ENCODE measurements at regions not wholly inside any gene's neighbourhood (a gene's known extent, or its start where the extent isn't known, plus 50 kb on each side); places are given as distances from the start of the nearest gene placed in this dataset.

DNA sequence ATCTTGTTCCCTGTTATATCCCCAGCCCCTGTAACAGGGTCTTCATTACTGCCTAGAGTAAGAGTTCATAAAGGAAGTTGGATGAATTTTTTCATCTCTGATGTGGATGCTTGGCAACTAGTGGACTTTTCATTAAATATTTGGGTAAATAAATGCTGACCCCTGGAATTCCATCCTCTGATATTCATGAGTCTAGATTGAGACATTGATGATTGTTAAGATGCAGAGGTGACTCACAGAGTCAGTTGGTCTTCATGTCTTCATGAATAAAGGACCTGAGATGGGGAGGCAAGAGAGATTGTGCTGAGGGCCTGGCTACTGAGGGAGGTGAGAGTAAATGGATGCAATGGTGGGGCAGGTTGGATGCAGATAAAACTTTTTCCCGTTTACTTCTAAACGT is 132.7 kb upstream of the NT5C1B start:
- H4K20me1 ChIP-seq (replicated peaks; ENCODE audit: control insufficient read depth, extremely low read depth, insufficient read depth, low read length): no peaks in the 10 kb centered on the region
- dilution Hi-C loops (cut with MboI; ENCODE audit: extremely low pct_ligation_motif_present, low sequenced_read_pairs): no loop called here
- no peak for FAIRE-seq

More for the DNA sequence above, 132.7 kb upstream of the NT5C1B start:
- Histone ChIP-seq H3K4me3 (replicated peaks in 1 of 3; ENCODE audit: insufficient read depth in 1 of 3, low read depth in 1 of 3, low read length in 3 of 3) (no peak overlapping the region), H3K9me1 (replicated peaks; ENCODE audit: control insufficient read depth, extremely low read depth, insufficient read depth, low read length) (no peaks in the 10 kb centered on the region), H3K4me2 (ENCODE audit: insufficient read depth, low read length) (no peak overlapping the region), H2AFZ (ENCODE audit: low read depth, low read length) (no peak overlapping the region), H3K9ac (replicated peaks; ENCODE audit: extremely low read depth, insufficient read depth, low read length) (no peak overlapping the region), H3K4me1 (ENCODE audit: control insufficient read depth, extremely low read depth, insufficient read depth, low read length) (peaks cover 3% of the 10 kb centered on the region), H3K27ac (ENCODE audit: insufficient read depth, low read depth, low read length) (no peak overlapping the region), H3K79me2 (ENCODE audit: control insufficient read depth, insufficient read depth, low read length) (no peaks in the 10 kb centered on the region), H3K9me3 (replicated peaks; ENCODE audit: control insufficient read depth, insufficient read depth, low read length) (no peaks in the 10 kb centered on the region), H3K36me3 (ENCODE audit: control insufficient read depth in 2 of 2, extremely low read depth in 1 of 2, insufficient read depth in 2 of 2, low read length in 2 of 2) (no peaks in the 10 kb centered on the region), H3K27me3 (ENCODE audit: control insufficient read depth in 2 of 2, insufficient read depth in 2 of 2, low read length in 2 of 2) (no peaks in the 10 kb centered on the region)
- no peak for DNase-seq (ENCODE audit: low read depth, low spot score)
- TF ChIP-seq JUN (IDR thresholded peaks at IDR 0.05; ENCODE audit: borderline replicate concordance, insufficient read depth, insufficient read length, low read depth): no peak
- TF ChIP-seq, protein P1, sequence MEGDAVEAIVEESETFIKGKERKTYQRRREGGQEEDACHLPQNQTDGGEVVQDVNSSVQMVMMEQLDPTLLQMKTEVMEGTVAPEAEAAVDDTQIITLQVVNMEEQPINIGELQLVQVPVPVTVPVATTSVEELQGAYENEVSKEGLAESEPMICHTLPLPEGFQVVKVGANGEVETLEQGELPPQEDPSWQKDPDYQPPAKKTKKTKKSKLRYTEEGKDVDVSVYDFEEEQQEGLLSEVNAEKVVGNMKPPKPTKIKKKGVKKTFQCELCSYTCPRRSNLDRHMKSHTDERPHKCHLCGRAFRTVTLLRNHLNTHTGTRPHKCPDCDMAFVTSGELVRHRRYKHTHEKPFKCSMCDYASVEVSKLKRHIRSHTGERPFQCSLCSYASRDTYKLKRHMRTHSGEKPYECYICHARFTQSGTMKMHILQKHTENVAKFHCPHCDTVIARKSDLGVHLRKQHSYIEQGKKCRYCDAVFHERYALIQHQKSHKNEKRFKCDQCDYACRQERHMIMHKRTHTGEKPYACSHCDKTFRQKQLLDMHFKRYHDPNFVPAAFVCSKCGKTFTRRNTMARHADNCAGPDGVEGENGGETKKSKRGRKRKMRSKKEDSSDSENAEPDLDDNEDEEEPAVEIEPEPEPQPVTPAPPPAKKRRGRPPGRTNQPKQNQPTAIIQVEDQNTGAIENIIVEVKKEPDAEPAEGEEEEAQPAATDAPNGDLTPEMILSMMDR (IDR thresholded peaks at IDR 0.05; ENCODE audit: extremely low read depth in 1 of 2, insufficient read depth in 1 of 2, low read depth in 1 of 2, low read length in 2 of 2): no peak
- no peak for TF ChIP-seq FOS (IDR thresholded peaks at IDR 0.05; ENCODE audit: borderline replicate concordance, insufficient read depth, low read length)
- TF ChIP-seq EZH2 (IDR thresholded peaks at IDR 0.05; ENCODE audit: borderline replicate concordance, low read depth, low read length, severe bottlenecking): no peak
- no peak for TF ChIP-seq GATA2 (IDR thresholded peaks at IDR 0.05; ENCODE audit: insufficient read depth, insufficient read length, low read depth, low read length)
- TF ChIP-seq, protein P2, sequence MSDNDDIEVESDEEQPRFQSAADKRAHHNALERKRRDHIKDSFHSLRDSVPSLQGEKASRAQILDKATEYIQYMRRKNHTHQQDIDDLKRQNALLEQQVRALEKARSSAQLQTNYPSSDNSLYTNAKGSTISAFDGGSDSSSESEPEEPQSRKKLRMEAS (IDR thresholded peaks at IDR 0.05; ENCODE audit: insufficient read depth, insufficient read length): no peak
- TF ChIP-seq POLR2A (IDR thresholded peaks at IDR 0.05; ENCODE audit: low read depth, low read length): no peak
- no peak for TF ChIP-seq POLR2AphosphoS5 (IDR thresholded peaks at IDR 0.05; ENCODE audit: insufficient read depth, low read depth, low read length)
- no peak for TF ChIP-seq MYC (IDR thresholded peaks at IDR 0.05; ENCODE audit: low read depth, low read length)
- no TSS peak for BruUV-seq (replicated peaks)
- intact Hi-C loops (cut with micrococcal nuclease): no loop called here
- ChIA-PET POLR2A (no interaction called here), CTCF (no interaction called here)

Measured in endothelial cell of umbilical vein (primary cell).